Central memory CD8-positive, alpha-beta T cell (primary cell): ENCODE measurements at regions not wholly inside any gene's neighbourhood (a gene's known extent, or its start where the extent isn't known, plus 50 kb on each side); places are given as distances from the start of the nearest gene placed in this dataset.

Source experiments
- ATAC-seq: fragments of 150-1000 bp; cut with Tn5 transposase; replicated peaks from 2 replicates; pipeline ENCODE4 v1.10.0; 2022; ENCODE audit warnings: mild to moderate bottlenecking, moderate FRiP score, moderate number of reproducible peaks; ENCODE audit not compliant: poor library complexity, severe bottlenecking; ENCODE audit errors: extremely low read depth
- DNase-seq, 2 donors: peaks; one replicate each; pipeline ENCODE4 v3.0.0; 2021; ENCODE audit warnings: low spot score in 2 of 2
- H3K27ac Mint-ChIP-seq: one replicate; pipeline ENCODE4 v1.8.0; 2022; ENCODE audit warnings: low read depth, mild to moderate bottlenecking, moderate library complexity, mixed read lengths
- H3K27me3 Mint-ChIP-seq: one replicate; pipeline ENCODE4 v1.8.0; 2022; ENCODE audit warnings: mixed read lengths
- H3K36me3 Mint-ChIP-seq: one replicate; pipeline ENCODE4 v1.8.0; 2022; ENCODE audit warnings: mild to moderate bottlenecking, moderate library complexity, mixed read lengths; ENCODE audit not compliant: insufficient read depth
- H3K4me1 Mint-ChIP-seq: one replicate; pipeline ENCODE4 v1.8.0; 2022; ENCODE audit warnings: mixed read lengths
- H3K4me3 Mint-ChIP-seq: one replicate; pipeline ENCODE4 v1.8.0; 2022; ENCODE audit warnings: mild to moderate bottlenecking, moderate library complexity, mixed read lengths
- H3K9me3 Mint-ChIP-seq: one replicate; pipeline ENCODE4 v1.8.0; 2022; ENCODE audit warnings: mixed read lengths

GRCh38 chr15:66950114-66950513, 115.3 kb upstream of the SMAD3 start:
- no peak for ATAC-seq
- Mint-ChIP-seq H3K27ac (no peak overlapping the region), H3K4me3 (no peak overlapping the region), H3K36me3 (peaks cover 3% of the 10 kb centered on the region), H3K27me3 (no peaks in the 10 kb centered on the region), H3K9me3 (no peaks in the 10 kb centered on the region), H3K4me1 (no peaks in the 10 kb centered on the region)
- DNase-seq: no peak

- Mint-ChIP-seq H3K9me3 (no peaks in the 10 kb centered on the region), H3K4me1 (no peaks in the 10 kb centered on the region)
Observed at GRCh38 chr15:66951531-66952320, 113.7 kb upstream of the SMAD3 start.

GRCh38 chr15:66952756-66953522, 112.5 kb upstream of the SMAD3 start:
- Mint-ChIP-seq H3K36me3 (no peaks in the 10 kb centered on the region), H3K27ac (no peak overlapping the region), H3K27me3 (no peaks in the 10 kb centered on the region), H3K9me3 (no peaks in the 10 kb centered on the region), H3K4me3 (no peak overlapping the region), H3K4me1 (no peaks in the 10 kb centered on the region)
- ATAC-seq: no peak
- no peak for DNase-seq

More at GRCh38 chr15:66951531-66952320, 113.7 kb upstream of the SMAD3 start:
- Mint-ChIP-seq H3K27ac (no peak overlapping the region), H3K27me3 (no peaks in the 10 kb centered on the region), H3K36me3 (peaks cover 3% of the 10 kb centered on the region), H3K4me3 (no peak overlapping the region)
- ATAC-seq: no peak
- DNase-seq: no peak

- Mint-ChIP-seq H3K9me3 (no peaks in the 10 kb centered on the region), H3K27me3 (peaks cover 4% of the 10 kb centered on the region), H3K27ac (no peak overlapping the region), H3K4me1 (no peaks in the 10 kb centered on the region), H3K4me3 (no peak overlapping the region), H3K36me3 (no peaks in the 10 kb centered on the region)
- ATAC-seq (no peak), DNase-seq (no peak)
Observed at GRCh38 chr15:66953523-66954229, 111.7 kb upstream of the SMAD3 start.

GRCh38 chr15:66954601-66955000, 110.8 kb upstream of the SMAD3 start:
- Mint-ChIP-seq H3K4me1 (no peaks in the 10 kb centered on the region), H3K9me3 (no peaks in the 10 kb centered on the region), H3K36me3 (no peaks in the 10 kb centered on the region), H3K4me3 (no peak overlapping the region), H3K27ac (no peak overlapping the region), H3K27me3 (peaks cover 10% of the 10 kb centered on the region)
- ATAC-seq (no peak), DNase-seq (no peak)

- Mint-ChIP-seq H3K4me3 (no peak overlapping the region), H3K36me3 (no peaks in the 10 kb centered on the region), H3K4me1 (no peaks in the 10 kb centered on the region), H3K27me3 (peaks cover 10% of the 10 kb centered on the region), H3K9me3 (no peaks in the 10 kb centered on the region), H3K27ac (no peak overlapping the region)
- ATAC-seq: no peak
- no peak for DNase-seq
Observed at GRCh38 chr15:66955001-66955516, 110.3 kb upstream of the SMAD3 start.

GRCh38 chr15:66955871-66956585, 109.4 kb upstream of the SMAD3 start:
- DNase-seq (no peak), ATAC-seq (no peak)
- peaks cover 10% of the 10 kb centered on the region for H3K27me3 Mint-ChIP-seq
- H3K36me3 Mint-ChIP-seq: no peaks in the 10 kb centered on the region
- H3K4me1 Mint-ChIP-seq: no peaks in the 10 kb centered on the region
- no peaks in the 10 kb centered on the region for H3K9me3 Mint-ChIP-seq
- H3K4me3 Mint-ChIP-seq: no peak overlapping the region
- no peak overlapping the region for H3K27ac Mint-ChIP-seq

- Mint-ChIP-seq H3K4me1 (no peaks in the 10 kb centered on the region), H3K9me3 (no peaks in the 10 kb centered on the region), H3K36me3 (no peaks in the 10 kb centered on the region), H3K4me3 (no peak overlapping the region), H3K27ac (no peak overlapping the region), H3K27me3 (peaks cover 10% of the 10 kb centered on the region)
- no peak for DNase-seq
- ATAC-seq: no peak
Observed at GRCh38 chr15:66956672-66957430, 108.6 kb upstream of the SMAD3 start.

- no peak for ATAC-seq
- Mint-ChIP-seq H3K27me3 (peaks cover 10% of the 10 kb centered on the region), H3K4me1 (no peaks in the 10 kb centered on the region), H3K4me3 (no peak overlapping the region), H3K36me3 (no peaks in the 10 kb centered on the region), H3K9me3 (no peaks in the 10 kb centered on the region), H3K27ac (no peak overlapping the region)
- no peak for DNase-seq
Observed at GRCh38 chr15:66957431-66957720, 108.0 kb upstream of the SMAD3 start.

GRCh38 chr15:66959066-66959465, 106.3 kb upstream of the SMAD3 start:
- Mint-ChIP-seq H3K4me1 (no peaks in the 10 kb centered on the region), H3K27ac (no peak overlapping the region), H3K36me3 (no peaks in the 10 kb centered on the region), H3K27me3 (peaks cover 10% of the 10 kb centered on the region), H3K4me3 (no peak overlapping the region), H3K9me3 (no peaks in the 10 kb centered on the region)
- ATAC-seq (no peak), DNase-seq (no peak)

GRCh38 chr15:66959875-66960274, 105.5 kb upstream of the SMAD3 start:
- no peak overlapping the region for H3K4me3 Mint-ChIP-seq
- H3K4me1 Mint-ChIP-seq: no peaks in the 10 kb centered on the region
- H3K27ac Mint-ChIP-seq: no peak overlapping the region
- H3K36me3 Mint-ChIP-seq: no peaks in the 10 kb centered on the region
- no peaks in the 10 kb centered on the region for H3K9me3 Mint-ChIP-seq
- DNase-seq (no peak), ATAC-seq (no peak)
- peaks cover 10% of the 10 kb centered on the region for H3K27me3 Mint-ChIP-seq

GRCh38 chr15:66960519-66960918, 104.9 kb upstream of the SMAD3 start:
- ATAC-seq (no peak), DNase-seq (no peak)
- H3K9me3 Mint-ChIP-seq: no peaks in the 10 kb centered on the region
- H3K36me3 Mint-ChIP-seq: no peaks in the 10 kb centered on the region
- H3K27ac Mint-ChIP-seq: no peak overlapping the region
- H3K4me3 Mint-ChIP-seq: no peak overlapping the region
- H3K4me1 Mint-ChIP-seq: no peaks in the 10 kb centered on the region
- peaks cover 10% of the 10 kb centered on the region for H3K27me3 Mint-ChIP-seq
